ENCODE measurements at regions not wholly inside any gene's neighbourhood (a gene's known extent, or its start where the extent isn't known, plus 50 kb on each side); places are given as distances from the start of the nearest gene placed in this dataset.

GRCh38 chr5:147052519-147052918, 174.0 kb upstream of the PPP2R2B start:
- TF ChIP-seq POLR2AphosphoS5 (IDR thresholded peaks at IDR 0.05; ENCODE audit: low read depth, low read length) (no peak), FOSL2 (IDR thresholded peaks at IDR 0.05; ENCODE audit: borderline replicate concordance, low read depth) (no peak), ZBTB33 (IDR thresholded peaks at IDR 0.05; ENCODE audit: borderline replicate concordance, low read depth) (no peak)
- TF ChIP-seq, protein P1, sequence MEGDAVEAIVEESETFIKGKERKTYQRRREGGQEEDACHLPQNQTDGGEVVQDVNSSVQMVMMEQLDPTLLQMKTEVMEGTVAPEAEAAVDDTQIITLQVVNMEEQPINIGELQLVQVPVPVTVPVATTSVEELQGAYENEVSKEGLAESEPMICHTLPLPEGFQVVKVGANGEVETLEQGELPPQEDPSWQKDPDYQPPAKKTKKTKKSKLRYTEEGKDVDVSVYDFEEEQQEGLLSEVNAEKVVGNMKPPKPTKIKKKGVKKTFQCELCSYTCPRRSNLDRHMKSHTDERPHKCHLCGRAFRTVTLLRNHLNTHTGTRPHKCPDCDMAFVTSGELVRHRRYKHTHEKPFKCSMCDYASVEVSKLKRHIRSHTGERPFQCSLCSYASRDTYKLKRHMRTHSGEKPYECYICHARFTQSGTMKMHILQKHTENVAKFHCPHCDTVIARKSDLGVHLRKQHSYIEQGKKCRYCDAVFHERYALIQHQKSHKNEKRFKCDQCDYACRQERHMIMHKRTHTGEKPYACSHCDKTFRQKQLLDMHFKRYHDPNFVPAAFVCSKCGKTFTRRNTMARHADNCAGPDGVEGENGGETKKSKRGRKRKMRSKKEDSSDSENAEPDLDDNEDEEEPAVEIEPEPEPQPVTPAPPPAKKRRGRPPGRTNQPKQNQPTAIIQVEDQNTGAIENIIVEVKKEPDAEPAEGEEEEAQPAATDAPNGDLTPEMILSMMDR (IDR thresholded peaks at IDR 0.05) = no peak
